ENCODE measurements at regions not wholly inside any gene's neighbourhood (a gene's known extent, or its start where the extent isn't known, plus 50 kb on each side); places are given as distances from the start of the nearest gene placed in this dataset.

DNA sequence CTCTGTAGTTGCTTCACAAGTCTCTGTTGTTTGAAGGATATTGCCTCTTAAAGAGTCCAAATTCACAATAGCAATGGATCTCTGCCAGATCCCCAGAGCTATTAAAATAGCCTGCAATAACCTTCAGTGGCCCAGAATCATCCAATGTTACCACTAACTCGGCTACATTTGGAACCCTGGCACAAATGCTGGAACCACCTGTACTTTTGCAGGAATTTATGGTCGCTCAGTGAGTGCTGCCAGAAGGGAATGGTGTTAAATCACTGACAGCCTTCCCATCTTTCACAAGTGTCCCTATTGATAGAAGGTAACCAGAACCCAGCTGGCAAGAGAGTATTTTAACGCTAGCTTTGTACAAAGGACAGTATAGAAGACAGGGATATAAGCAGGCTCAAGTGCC is 298.8 kb upstream of the PLSCR5 start:
- TF ChIP-seq POLR2AphosphoS5 (IDR thresholded peaks at IDR 0.05) (no peak), POLR2A (IDR thresholded peaks at IDR 0.05) (no peak), EP300 (IDR thresholded peaks at IDR 0.05) (no peak)
- TF ChIP-seq, protein P1, sequence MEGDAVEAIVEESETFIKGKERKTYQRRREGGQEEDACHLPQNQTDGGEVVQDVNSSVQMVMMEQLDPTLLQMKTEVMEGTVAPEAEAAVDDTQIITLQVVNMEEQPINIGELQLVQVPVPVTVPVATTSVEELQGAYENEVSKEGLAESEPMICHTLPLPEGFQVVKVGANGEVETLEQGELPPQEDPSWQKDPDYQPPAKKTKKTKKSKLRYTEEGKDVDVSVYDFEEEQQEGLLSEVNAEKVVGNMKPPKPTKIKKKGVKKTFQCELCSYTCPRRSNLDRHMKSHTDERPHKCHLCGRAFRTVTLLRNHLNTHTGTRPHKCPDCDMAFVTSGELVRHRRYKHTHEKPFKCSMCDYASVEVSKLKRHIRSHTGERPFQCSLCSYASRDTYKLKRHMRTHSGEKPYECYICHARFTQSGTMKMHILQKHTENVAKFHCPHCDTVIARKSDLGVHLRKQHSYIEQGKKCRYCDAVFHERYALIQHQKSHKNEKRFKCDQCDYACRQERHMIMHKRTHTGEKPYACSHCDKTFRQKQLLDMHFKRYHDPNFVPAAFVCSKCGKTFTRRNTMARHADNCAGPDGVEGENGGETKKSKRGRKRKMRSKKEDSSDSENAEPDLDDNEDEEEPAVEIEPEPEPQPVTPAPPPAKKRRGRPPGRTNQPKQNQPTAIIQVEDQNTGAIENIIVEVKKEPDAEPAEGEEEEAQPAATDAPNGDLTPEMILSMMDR (IDR thresholded peaks at IDR 0.05), result no peak

All from gastroesophageal sphincter (tissue), 3 donors.